PC-3 (cell line): ENCODE measurements at regions not wholly inside any gene's neighbourhood (a gene's known extent, or its start where the extent isn't known, plus 50 kb on each side); places are given as distances from the start of the nearest gene placed in this dataset.

ENCODE experiments used
- EZH2 ChIP-seq: fragments of 300-600 bp; sonication (generic); IDR thresholded peaks from one replicate; pipeline ENCODE4 v1.6.1; 2017; ENCODE audit warnings: antibody characterized with exemption, mild to moderate bottlenecking, low read length; ENCODE audit not compliant: unreplicated experiment
- TF ChIP-seq, protein P1 (sequence below): fragments of 300-600 bp; sonication (generic); conservative IDR thresholded peaks from 2 replicates; pipeline ENCODE4 v1.5.1; 2017; ENCODE audit warnings: antibody characterized with exemption, low read depth, mild to moderate bottlenecking, low read length

DNA sequence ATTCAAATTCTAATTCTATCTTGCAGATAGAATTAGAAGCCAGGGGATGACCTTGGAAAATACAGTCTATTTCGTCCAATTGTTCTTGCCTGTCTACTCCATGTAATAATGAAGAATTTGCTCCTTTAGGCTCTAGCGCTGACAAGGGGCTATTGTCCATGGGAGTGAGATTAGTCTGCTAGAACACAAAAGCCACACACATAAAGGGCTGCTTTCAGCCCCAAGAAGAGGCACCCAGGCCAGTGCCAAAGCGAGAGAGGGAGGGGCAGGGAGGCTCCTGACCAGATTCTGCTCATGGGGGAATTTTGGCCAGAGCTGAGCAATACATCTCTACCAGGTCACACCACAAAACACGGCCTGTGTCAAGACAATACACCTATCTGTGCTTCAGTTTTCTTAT, 1306.9 kb downstream of the UQCRFS1 start:
- TF ChIP-seq, protein P1, sequence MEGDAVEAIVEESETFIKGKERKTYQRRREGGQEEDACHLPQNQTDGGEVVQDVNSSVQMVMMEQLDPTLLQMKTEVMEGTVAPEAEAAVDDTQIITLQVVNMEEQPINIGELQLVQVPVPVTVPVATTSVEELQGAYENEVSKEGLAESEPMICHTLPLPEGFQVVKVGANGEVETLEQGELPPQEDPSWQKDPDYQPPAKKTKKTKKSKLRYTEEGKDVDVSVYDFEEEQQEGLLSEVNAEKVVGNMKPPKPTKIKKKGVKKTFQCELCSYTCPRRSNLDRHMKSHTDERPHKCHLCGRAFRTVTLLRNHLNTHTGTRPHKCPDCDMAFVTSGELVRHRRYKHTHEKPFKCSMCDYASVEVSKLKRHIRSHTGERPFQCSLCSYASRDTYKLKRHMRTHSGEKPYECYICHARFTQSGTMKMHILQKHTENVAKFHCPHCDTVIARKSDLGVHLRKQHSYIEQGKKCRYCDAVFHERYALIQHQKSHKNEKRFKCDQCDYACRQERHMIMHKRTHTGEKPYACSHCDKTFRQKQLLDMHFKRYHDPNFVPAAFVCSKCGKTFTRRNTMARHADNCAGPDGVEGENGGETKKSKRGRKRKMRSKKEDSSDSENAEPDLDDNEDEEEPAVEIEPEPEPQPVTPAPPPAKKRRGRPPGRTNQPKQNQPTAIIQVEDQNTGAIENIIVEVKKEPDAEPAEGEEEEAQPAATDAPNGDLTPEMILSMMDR: no peak
- no peak for TF ChIP-seq EZH2
